ENCODE measurements at regions not wholly inside any gene's neighbourhood (a gene's known extent, or its start where the extent isn't known, plus 50 kb on each side); places are given as distances from the start of the nearest gene placed in this dataset.

GRCh38 chr14:98494582-98494981 is 777.4 kb downstream of the BCL11B start:
- no peak for DNase-seq

- DNase-seq: no peak
Observed at GRCh38 chr14:98498019-98498885, 773.7 kb downstream of the BCL11B start.

GRCh38 chr14:98501335-98501734 is 770.7 kb downstream of the BCL11B start:
- DNase-seq: no peak

- DNase-seq: no peak
Observed at GRCh38 chr14:98501836-98502235, 770.2 kb downstream of the BCL11B start.

GRCh38 chr14:98503086-98503815 is 768.7 kb downstream of the BCL11B start:
- no peak for DNase-seq

GRCh38 chr14:98507264-98507663 is 764.7 kb downstream of the BCL11B start:
- no peak for DNase-seq

GRCh38 chr14:98510392-98510791 is 761.6 kb downstream of the BCL11B start:
- no peak for DNase-seq

- no peak for DNase-seq
Observed at GRCh38 chr14:98512501-98513251, 759.3 kb downstream of the BCL11B start.

GRCh38 chr14:98513558-98513957 is 758.4 kb downstream of the BCL11B start:
- DNase-seq: no peak

GRCh38 chr14:98514016-98514415 is 758.0 kb downstream of the BCL11B start:
- DNase-seq: no peak

- no peak for DNase-seq
Observed at GRCh38 chr14:98536256-98536655, 735.7 kb downstream of the BCL11B start.

GRCh38 chr14:98542316-98542715 is 729.7 kb downstream of the BCL11B start:
- no peak for DNase-seq

- no peak for DNase-seq
Observed at GRCh38 chr14:98543074-98543473, 728.9 kb downstream of the BCL11B start.

- no peak for DNase-seq
Observed at GRCh38 chr14:98544174-98544573, 727.8 kb downstream of the BCL11B start.

GRCh38 chr14:98545181-98545580 is 726.8 kb downstream of the BCL11B start:
- DNase-seq: no peak

- peak; percentile 60 for DNase-seq
Observed at GRCh38 chr14:98548071-98548686, 723.8 kb downstream of the BCL11B start.

- DNase-seq: no peak
Observed at GRCh38 chr14:98551028-98551427, 721.0 kb downstream of the BCL11B start.

- no peak for DNase-seq
Observed at GRCh38 chr14:98555440-98555839, 716.6 kb downstream of the BCL11B start.

- no peak for DNase-seq
Observed at GRCh38 chr14:98564006-98564405, 708.0 kb downstream of the BCL11B start.

GRCh38 chr14:98564541-98564940 is 707.5 kb downstream of the BCL11B start:
- DNase-seq: no peak

GRCh38 chr14:98571104-98571503 is 700.9 kb downstream of the BCL11B start:
- no peak for DNase-seq

- no peak for DNase-seq
Observed at GRCh38 chr14:98573082-98573481, 698.9 kb downstream of the BCL11B start.

GRCh38 chr14:98576463-98576862 is 695.5 kb downstream of the BCL11B start:
- no peak for DNase-seq

Data from NCI-H2171 (cell line).